Nephron progenitor cell (in vitro differentiated cells): ENCODE measurements at regions not wholly inside any gene's neighbourhood (a gene's known extent, or its start where the extent isn't known, plus 50 kb on each side); places are given as distances from the start of the nearest gene placed in this dataset.
"Not testable (repeated sequence)": the region's sequence is repeated elsewhere in the genome, so short reads cannot be mapped to it uniquely, and the experiment has no call there.

Source experiments
- DNase-seq: peaks from one replicate; pipeline ENCODE4 v3.0.0; 2021
- H3K27ac Mint-ChIP-seq: 2 replicates; pipeline ENCODE4 v1.8.0; 2021; ENCODE audit warnings: mild to moderate bottlenecking, moderate library complexity, mixed read lengths
- H3K27me3 Mint-ChIP-seq: 2 replicates; pipeline ENCODE4 v1.8.0; 2021; ENCODE audit warnings: mild to moderate bottlenecking, low read depth, mixed read lengths; ENCODE audit not compliant: poor library complexity
- H3K36me3 Mint-ChIP-seq: 2 replicates; pipeline ENCODE4 v1.8.0; 2021; ENCODE audit warnings: low read depth, mixed read lengths
- H3K4me1 Mint-ChIP-seq: 2 replicates; pipeline ENCODE4 v1.8.0; 2021; ENCODE audit warnings: mixed read lengths
- H3K4me3 Mint-ChIP-seq: 2 replicates; pipeline ENCODE4 v1.8.0; 2021; ENCODE audit warnings: mild to moderate bottlenecking, moderate library complexity, mixed read lengths
- H3K9me3 Mint-ChIP-seq: 2 replicates; pipeline ENCODE4 v1.8.0; 2021; ENCODE audit warnings: mild to moderate bottlenecking, moderate library complexity, mixed read lengths
- TF ChIP-seq, protein P1 (sequence below): fragments of 200-600 bp; sonication (generic); IDR thresholded peaks from 2 replicates; pipeline ENCODE4 v1.5.0; 2021; ENCODE audit warnings: antibody characterized with exemption

DNA sequence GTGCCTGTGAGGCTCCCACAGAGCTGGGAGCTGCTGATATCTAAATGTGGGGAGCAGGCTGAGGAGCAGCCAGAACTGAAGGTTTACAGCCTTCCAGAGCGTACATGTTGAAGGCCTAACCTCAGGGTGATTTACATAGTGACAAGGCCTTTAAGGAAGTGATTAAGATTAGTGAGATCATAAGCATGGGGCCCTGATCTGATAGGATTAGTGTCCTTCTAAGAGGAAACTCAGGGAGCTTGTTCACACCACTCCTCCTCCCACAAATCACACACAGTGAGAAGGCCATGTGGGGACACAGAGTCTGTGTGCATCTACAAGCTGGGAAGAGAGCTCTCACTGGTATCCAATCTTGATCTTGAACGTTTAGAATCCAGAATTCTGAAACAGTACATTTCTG is 92.3 kb upstream of the NBPF6 start:
- Mint-ChIP-seq H3K36me3 (no peaks in the 10 kb centered on the region), H3K9me3 (peaks cover 24% of the 10 kb centered on the region), H3K27me3 (peaks cover 8% of the 10 kb centered on the region), H3K4me1 (no peaks in the 10 kb centered on the region), H3K4me3 (no peak overlapping the region), H3K27ac (no peak overlapping the region)
- TF ChIP-seq, protein P1, sequence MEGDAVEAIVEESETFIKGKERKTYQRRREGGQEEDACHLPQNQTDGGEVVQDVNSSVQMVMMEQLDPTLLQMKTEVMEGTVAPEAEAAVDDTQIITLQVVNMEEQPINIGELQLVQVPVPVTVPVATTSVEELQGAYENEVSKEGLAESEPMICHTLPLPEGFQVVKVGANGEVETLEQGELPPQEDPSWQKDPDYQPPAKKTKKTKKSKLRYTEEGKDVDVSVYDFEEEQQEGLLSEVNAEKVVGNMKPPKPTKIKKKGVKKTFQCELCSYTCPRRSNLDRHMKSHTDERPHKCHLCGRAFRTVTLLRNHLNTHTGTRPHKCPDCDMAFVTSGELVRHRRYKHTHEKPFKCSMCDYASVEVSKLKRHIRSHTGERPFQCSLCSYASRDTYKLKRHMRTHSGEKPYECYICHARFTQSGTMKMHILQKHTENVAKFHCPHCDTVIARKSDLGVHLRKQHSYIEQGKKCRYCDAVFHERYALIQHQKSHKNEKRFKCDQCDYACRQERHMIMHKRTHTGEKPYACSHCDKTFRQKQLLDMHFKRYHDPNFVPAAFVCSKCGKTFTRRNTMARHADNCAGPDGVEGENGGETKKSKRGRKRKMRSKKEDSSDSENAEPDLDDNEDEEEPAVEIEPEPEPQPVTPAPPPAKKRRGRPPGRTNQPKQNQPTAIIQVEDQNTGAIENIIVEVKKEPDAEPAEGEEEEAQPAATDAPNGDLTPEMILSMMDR, result no peak
- no peak for DNase-seq

DNA sequence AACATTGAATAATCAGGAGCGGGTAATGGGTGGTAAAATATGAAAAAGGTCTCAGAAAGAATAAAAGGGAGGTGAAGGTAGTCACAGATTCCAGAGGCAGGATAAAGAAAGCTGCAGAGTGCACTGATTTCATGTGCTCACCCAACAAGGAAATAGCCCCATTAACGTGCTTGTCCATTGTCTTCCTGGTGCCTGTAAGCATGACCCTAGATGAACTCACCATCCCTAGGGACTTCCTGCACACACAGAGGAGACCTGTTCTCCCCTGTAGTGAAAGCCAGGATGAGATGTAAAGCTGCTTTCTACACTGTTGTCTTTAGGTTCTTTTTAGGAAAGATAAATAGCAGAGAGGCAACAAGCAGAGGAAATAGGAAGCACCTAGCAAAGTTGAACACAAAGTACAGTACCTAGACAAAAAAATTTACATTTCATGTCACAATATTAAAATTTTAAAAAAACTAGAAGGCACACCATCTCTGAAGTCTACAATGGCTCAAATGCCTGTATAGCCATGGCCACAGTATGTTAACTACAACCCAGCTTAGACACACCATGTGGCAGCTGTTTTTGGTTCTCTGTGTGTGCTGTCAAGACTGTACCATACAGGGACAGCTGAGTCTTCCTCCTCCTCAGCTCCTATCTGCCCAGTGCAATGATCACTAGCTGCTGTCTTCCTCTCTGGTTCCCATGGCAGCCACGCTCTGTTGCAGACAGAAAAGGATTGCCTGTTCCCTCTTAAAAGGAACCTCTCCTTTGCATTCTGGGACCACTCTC is 69.9 kb upstream of the NBPF6 start:
- not testable (repeated sequence) for H3K27ac Mint-ChIP-seq, H3K36me3 Mint-ChIP-seq, H3K9me3 Mint-ChIP-seq, DNase-seq, H3K4me1 Mint-ChIP-seq, H3K27me3 Mint-ChIP-seq, H3K4me3 Mint-ChIP-seq
